C4-2B (cell line): ENCODE measurements at regions not wholly inside any gene's neighbourhood (a gene's known extent, or its start where the extent isn't known, plus 50 kb on each side); places are given as distances from the start of the nearest gene placed in this dataset.

Source experiments
- H3K27ac ChIP-seq: fragments of 450-650 bp; 2 replicates; pipeline ENCODE4 v1.5.1; 2017
- CTCF ChIP-seq: fragments of 450-650 bp; conservative IDR thresholded peaks from 2 replicates; pipeline ENCODE4 v1.5.1; 2017; ENCODE audit warnings: mild to moderate bottlenecking
- ZFX ChIP-seq: fragments of 450-650 bp; IDR thresholded peaks from 2 replicates; pipeline ENCODE4 v1.6.1; 2017

GRCh38 chr7:41198502-41198901 lies 504.4 kb downstream of the INHBA start:
- TF ChIP-seq ZFX (no peak), CTCF (no peak)
- no peak overlapping the region for H3K27ac ChIP-seq

- H3K27ac ChIP-seq, result no peak overlapping the region
- no peak for TF ChIP-seq CTCF
- no peak for TF ChIP-seq ZFX
Observed at GRCh38 chr7:41197769-41198168, 505.1 kb downstream of the INHBA start.

GRCh38 chr7:41193738-41194282 lies 509.1 kb downstream of the INHBA start:
- H3K27ac ChIP-seq, result no peak overlapping the region

GRCh38 chr7:41190581-41190980 lies 512.3 kb downstream of the INHBA start:
- TF ChIP-seq CTCF, result no peak
- TF ChIP-seq ZFX, result no peak
- H3K27ac ChIP-seq, result no peak overlapping the region

More at GRCh38 chr7:41193738-41194282, 509.1 kb downstream of the INHBA start:
- TF ChIP-seq CTCF (no peak), ZFX (no peak)

- H3K27ac ChIP-seq, result no peak overlapping the region
Observed at GRCh38 chr7:41189866-41190265, 513.0 kb downstream of the INHBA start.

GRCh38 chr7:41188163-41189130 lies 514.4 kb downstream of the INHBA start:
- TF ChIP-seq CTCF (no peak), ZFX (no peak)
- H3K27ac ChIP-seq, result no peak overlapping the region

More at GRCh38 chr7:41189866-41190265, 513.0 kb downstream of the INHBA start:
- TF ChIP-seq ZFX (no peak), CTCF (no peak)

GRCh38 chr7:41187322-41187721 lies 515.6 kb downstream of the INHBA start:
- no peak for TF ChIP-seq ZFX
- no peak for TF ChIP-seq CTCF
- no peak overlapping the region for H3K27ac ChIP-seq
